ENCODE measurements at regions not wholly inside any gene's neighbourhood (a gene's known extent, or its start where the extent isn't known, plus 50 kb on each side); places are given as distances from the start of the nearest gene placed in this dataset.

DNA sequence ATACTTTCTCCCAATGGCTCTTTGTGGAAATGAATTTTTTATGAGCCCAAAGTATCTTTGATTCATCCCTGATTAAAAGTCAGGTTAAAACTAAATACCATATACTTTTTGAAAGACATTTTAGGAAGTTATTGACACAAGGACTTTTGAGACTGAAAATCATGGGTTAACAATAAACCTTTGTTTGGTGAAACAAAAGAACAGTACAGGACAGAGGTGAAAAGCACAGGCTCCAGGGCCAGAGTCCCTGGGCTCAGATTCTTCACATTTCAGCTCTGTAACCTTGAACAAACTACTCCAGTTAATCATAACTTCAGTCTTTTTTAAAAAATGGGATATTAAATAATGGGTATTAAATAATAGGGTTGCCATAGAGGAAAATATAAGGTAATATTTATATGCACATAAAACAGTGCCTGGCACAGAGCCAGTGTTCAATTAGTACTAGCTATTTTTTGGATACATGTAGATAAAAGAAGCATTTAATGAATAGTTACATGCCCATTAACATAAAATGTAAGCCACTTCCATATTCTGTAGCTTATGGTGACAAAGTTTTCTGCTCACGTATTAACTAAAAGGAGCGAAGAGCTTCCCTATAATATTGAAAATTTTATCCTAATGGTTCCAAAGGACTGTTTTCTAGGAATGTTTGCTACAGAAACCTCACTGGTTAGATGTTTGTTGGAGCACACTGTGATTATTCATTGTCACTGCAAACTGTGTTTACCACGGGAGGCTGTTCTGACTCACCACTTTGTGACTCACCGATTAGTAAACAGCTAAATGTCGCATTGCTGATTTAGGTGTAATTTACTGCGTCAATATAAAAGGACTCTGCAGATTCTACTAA, 255.4 kb downstream of the DAD1 start:
- intact Hi-C loops (cut with DNase I) = no loop called here
- DNase-seq (no peak), ATAC-seq (peak in 2 of 4 donors; percentile 53 to 96)
- Histone ChIP-seq H3K4me1 (no peaks in the 10 kb centered on the region), H3K27ac (no peak overlapping the region), H3K4me3 (no peak overlapping the region), H3K27me3 (no peaks in the 10 kb centered on the region), H3K9me3 (no peaks in the 10 kb centered on the region), H3K36me3 (no peaks in the 10 kb centered on the region)
- TF ChIP-seq, protein P1, sequence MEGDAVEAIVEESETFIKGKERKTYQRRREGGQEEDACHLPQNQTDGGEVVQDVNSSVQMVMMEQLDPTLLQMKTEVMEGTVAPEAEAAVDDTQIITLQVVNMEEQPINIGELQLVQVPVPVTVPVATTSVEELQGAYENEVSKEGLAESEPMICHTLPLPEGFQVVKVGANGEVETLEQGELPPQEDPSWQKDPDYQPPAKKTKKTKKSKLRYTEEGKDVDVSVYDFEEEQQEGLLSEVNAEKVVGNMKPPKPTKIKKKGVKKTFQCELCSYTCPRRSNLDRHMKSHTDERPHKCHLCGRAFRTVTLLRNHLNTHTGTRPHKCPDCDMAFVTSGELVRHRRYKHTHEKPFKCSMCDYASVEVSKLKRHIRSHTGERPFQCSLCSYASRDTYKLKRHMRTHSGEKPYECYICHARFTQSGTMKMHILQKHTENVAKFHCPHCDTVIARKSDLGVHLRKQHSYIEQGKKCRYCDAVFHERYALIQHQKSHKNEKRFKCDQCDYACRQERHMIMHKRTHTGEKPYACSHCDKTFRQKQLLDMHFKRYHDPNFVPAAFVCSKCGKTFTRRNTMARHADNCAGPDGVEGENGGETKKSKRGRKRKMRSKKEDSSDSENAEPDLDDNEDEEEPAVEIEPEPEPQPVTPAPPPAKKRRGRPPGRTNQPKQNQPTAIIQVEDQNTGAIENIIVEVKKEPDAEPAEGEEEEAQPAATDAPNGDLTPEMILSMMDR (IDR thresholded peaks at IDR 0.05) = no peak
- no peak for TF ChIP-seq POLR2A (IDR thresholded peaks at IDR 0.05)
- 35% methylated on average over 6 of the region's 6 CpGs for WGBS (ENCODE audit: insufficient coverage, low coverage, low lambda C conversion rate, missing lambda C conversion rate)

GRCh38 chr14:22332686-22333421, 256.2 kb downstream of the DAD1 start:
- no peak overlapping the region for H3K27ac ChIP-seq
- intact Hi-C loops (cut with DNase I) = no loop called here

GRCh38 chr14:22329371-22329770, 259.7 kb downstream of the DAD1 start:
- ATAC-seq (no peak), DNase-seq (no peak)
- Histone ChIP-seq H3K9me3 (no peaks in the 10 kb centered on the region), H3K4me1 (no peaks in the 10 kb centered on the region), H3K27me3 (no peaks in the 10 kb centered on the region), H3K36me3 (no peaks in the 10 kb centered on the region), H3K27ac (no peak overlapping the region), H3K4me3 (no peak overlapping the region)
- TF ChIP-seq, protein P1 (IDR thresholded peaks at IDR 0.05) = no peak
- no peak for TF ChIP-seq POLR2A (IDR thresholded peaks at IDR 0.05)
- intact Hi-C loops (cut with DNase I) = no loop called here
- WGBS (ENCODE audit: insufficient coverage, low coverage, low lambda C conversion rate, missing lambda C conversion rate) = 38% methylated on average over 3 of the region's 3 CpGs

More at GRCh38 chr14:22332686-22333421, 256.2 kb downstream of the DAD1 start:
- TF ChIP-seq POLR2A (IDR thresholded peaks at IDR 0.05) = no peak
- TF ChIP-seq, protein P1 (IDR thresholded peaks at IDR 0.05) = no peak
- H3K9me3 ChIP-seq = no peaks in the 10 kb centered on the region
- H3K27me3 ChIP-seq = no peaks in the 10 kb centered on the region
- no peaks in the 10 kb centered on the region for H3K4me1 ChIP-seq
- WGBS (ENCODE audit: insufficient coverage, low coverage, low lambda C conversion rate, missing lambda C conversion rate) = 46% methylated on average over 2 of the region's 2 CpGs
- no peaks in the 10 kb centered on the region for H3K36me3 ChIP-seq
- no peak overlapping the region for H3K4me3 ChIP-seq
- DNase-seq (no peak), ATAC-seq (no peak)

GRCh38 chr14:22325676-22326400, 263.2 kb downstream of the DAD1 start:
- ATAC-seq = no peak
- no peaks in the 10 kb centered on the region for H3K36me3 ChIP-seq
- no peaks in the 10 kb centered on the region for H3K27me3 ChIP-seq
- no peak overlapping the region for H3K4me3 ChIP-seq
- H3K27ac ChIP-seq = no peak overlapping the region
- 20% methylated on average over 2 of the region's 2 CpGs for WGBS (ENCODE audit: insufficient coverage, low coverage, low lambda C conversion rate, missing lambda C conversion rate)
- DNase-seq = no peak
- no peaks in the 10 kb centered on the region for H3K9me3 ChIP-seq
- intact Hi-C loops (cut with DNase I) = no loop called here
- H3K4me1 ChIP-seq = no peaks in the 10 kb centered on the region
- TF ChIP-seq POLR2A (IDR thresholded peaks at IDR 0.05) = no peak
- TF ChIP-seq, protein P1 (IDR thresholded peaks at IDR 0.05) = no peak
